Adrenal gland (tissue), 5 donors: ENCODE measurements at regions not wholly inside any gene's neighbourhood (a gene's known extent, or its start where the extent isn't known, plus 50 kb on each side); places are given as distances from the start of the nearest gene placed in this dataset.

Experiments
- CTCF ChIP-seq, 6 experiments: fragments of 450-650 bp in 4 of 6; fragments of 200-600 bp in 2 of 6; sonication (generic) in 1 of 6; IDR thresholded peaks; 1 replicate in 5 of 6; 2 replicates in 1 of 6; pipeline versions ENCODE4 v1.5.1 to v1.8.0; 2016 to 2021; ENCODE audit warnings: antibody characterized with exemption in 6 of 6, mild to moderate bottlenecking in 2 of 6, moderate library complexity in 1 of 6
- POLR2A ChIP-seq, 2 donors: fragments of 450-650 bp; IDR thresholded peaks; one replicate each; pipeline ENCODE4 v1.6.1; 2017; ENCODE audit warnings: antibody characterized with exemption in 2 of 2, mild to moderate bottlenecking in 2 of 2, moderate library complexity in 1 of 2
- donor health status: DM: no; HTN: no; CAD: no.

- TF ChIP-seq CTCF (IDR thresholded peaks at IDR 0.05) (no peak), POLR2A (IDR thresholded peaks at IDR 0.05) (no peak)
These were observed 419.8 kb upstream of the MON1B start for GRCh38 chr16:76771216-76771615.
